ENCODE measurements at regions not wholly inside any gene's neighbourhood (a gene's known extent, or its start where the extent isn't known, plus 50 kb on each side); places are given as distances from the start of the nearest gene placed in this dataset.

GRCh38 chr4:165680821-165681220, 192.2 kb upstream of the TLL1 start:
- H3K4me3 ChIP-seq (ENCODE audit: low read length), result no peak overlapping the region
- TF ChIP-seq CTCF (IDR thresholded peaks at IDR 0.05; ENCODE audit: insufficient read depth, low read depth, low read length, missing control alignments), result no peak
- DNase-seq (ENCODE audit: low read depth), result peak; percentile 31

GRCh38 chr4:165682611-165683010, 190.4 kb upstream of the TLL1 start:
- no peak for TF ChIP-seq CTCF (IDR thresholded peaks at IDR 0.05; ENCODE audit: insufficient read depth, low read depth, low read length, missing control alignments)
- no peak overlapping the region for H3K4me3 ChIP-seq (ENCODE audit: low read length)
- no peak for DNase-seq (ENCODE audit: low read depth)

- no peak for TF ChIP-seq CTCF (IDR thresholded peaks at IDR 0.05; ENCODE audit: insufficient read depth, low read depth, low read length, missing control alignments)
- no peak overlapping the region for H3K4me3 ChIP-seq (ENCODE audit: low read length)
- peak; percentile 89 for DNase-seq (ENCODE audit: low read depth)
These were observed 188.7 kb upstream of the TLL1 start for GRCh38 chr4:165684177-165684805.

- no peak overlapping the region for H3K4me3 ChIP-seq (ENCODE audit: low read length)
- TF ChIP-seq CTCF (IDR thresholded peaks at IDR 0.05; ENCODE audit: insufficient read depth, low read depth, low read length, missing control alignments), result no peak
- DNase-seq (ENCODE audit: low read depth), result no peak
These were observed 186.3 kb upstream of the TLL1 start for GRCh38 chr4:165686756-165687155.

DNA sequence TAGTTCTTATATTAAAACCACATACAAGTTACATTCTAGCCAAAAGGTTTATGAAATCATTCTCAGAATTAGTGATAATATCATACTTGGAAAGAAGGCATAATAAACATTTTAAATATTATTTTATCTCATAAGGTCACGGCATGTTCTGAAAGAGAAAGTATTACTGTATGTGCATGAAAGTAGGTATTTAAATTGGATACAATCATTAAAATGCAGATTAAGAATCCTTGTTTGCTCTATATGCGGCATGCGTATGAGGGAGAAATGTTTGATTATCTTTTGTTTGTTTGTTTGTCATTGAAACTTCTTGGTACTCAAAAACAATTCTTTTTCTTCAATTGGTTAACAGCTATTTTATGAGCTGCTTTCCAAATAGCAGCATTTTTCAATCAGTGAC, 183.9 kb upstream of the TLL1 start:
- TF ChIP-seq CTCF (IDR thresholded peaks at IDR 0.05; ENCODE audit: insufficient read depth, low read depth, low read length, missing control alignments), result no peak
- DNase-seq (ENCODE audit: low read depth), result no peak
- no peak overlapping the region for H3K4me3 ChIP-seq (ENCODE audit: low read length)

DNA sequence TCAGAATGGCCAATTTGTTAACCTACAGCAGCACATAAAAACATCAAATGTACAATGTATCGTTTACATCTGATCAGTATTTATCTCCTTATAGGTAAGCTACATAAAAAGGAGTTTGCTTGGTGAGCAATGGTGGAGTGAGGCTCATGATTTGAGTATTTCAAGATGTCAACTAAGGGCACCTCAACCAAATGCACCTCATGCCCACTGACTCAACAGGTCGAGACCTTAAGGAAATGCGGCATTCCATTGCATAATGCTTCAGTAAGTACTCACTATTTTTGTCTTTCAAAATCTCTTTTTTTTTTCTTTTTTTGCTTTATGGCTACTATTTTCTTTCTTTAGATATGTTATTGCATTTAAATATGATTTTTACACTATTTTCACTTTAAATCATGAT, 181.0 kb upstream of the TLL1 start:
- no peak for TF ChIP-seq CTCF (IDR thresholded peaks at IDR 0.05; ENCODE audit: insufficient read depth, low read depth, low read length, missing control alignments)
- DNase-seq (ENCODE audit: low read depth), result peak; percentile 16
- H3K4me3 ChIP-seq (ENCODE audit: low read length), result no peak overlapping the region

- DNase-seq (ENCODE audit: low read depth), result no peak
- TF ChIP-seq CTCF (IDR thresholded peaks at IDR 0.05; ENCODE audit: insufficient read depth, low read depth, low read length, missing control alignments), result no peak
- no peak overlapping the region for H3K4me3 ChIP-seq (ENCODE audit: low read length)
These were observed 174.8 kb upstream of the TLL1 start for GRCh38 chr4:165698272-165698671.
